ENCODE measurements at regions not wholly inside any gene's neighbourhood (a gene's known extent, or its start where the extent isn't known, plus 50 kb on each side); places are given as distances from the start of the nearest gene placed in this dataset.

GRCh38 chr18:42288129-42288528 lies 333.1 kb downstream of the PIK3C3 start:
- no peak for TF ChIP-seq EZH2 (IDR thresholded peaks at IDR 0.05; ENCODE audit: low read length)
- TF ChIP-seq, protein P1, sequence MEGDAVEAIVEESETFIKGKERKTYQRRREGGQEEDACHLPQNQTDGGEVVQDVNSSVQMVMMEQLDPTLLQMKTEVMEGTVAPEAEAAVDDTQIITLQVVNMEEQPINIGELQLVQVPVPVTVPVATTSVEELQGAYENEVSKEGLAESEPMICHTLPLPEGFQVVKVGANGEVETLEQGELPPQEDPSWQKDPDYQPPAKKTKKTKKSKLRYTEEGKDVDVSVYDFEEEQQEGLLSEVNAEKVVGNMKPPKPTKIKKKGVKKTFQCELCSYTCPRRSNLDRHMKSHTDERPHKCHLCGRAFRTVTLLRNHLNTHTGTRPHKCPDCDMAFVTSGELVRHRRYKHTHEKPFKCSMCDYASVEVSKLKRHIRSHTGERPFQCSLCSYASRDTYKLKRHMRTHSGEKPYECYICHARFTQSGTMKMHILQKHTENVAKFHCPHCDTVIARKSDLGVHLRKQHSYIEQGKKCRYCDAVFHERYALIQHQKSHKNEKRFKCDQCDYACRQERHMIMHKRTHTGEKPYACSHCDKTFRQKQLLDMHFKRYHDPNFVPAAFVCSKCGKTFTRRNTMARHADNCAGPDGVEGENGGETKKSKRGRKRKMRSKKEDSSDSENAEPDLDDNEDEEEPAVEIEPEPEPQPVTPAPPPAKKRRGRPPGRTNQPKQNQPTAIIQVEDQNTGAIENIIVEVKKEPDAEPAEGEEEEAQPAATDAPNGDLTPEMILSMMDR (optimal IDR thresholded peaks at IDR 0.05 in 1 of 3, IDR thresholded peaks at IDR 0.05 in 1 of 3, conservative IDR thresholded peaks at IDR 0.05 in 1 of 3; ENCODE audit: extremely low read depth in 1 of 3, insufficient read depth in 2 of 3, low read length in 3 of 3), result no peak
